ENCODE measurements at regions not wholly inside any gene's neighbourhood (a gene's known extent, or its start where the extent isn't known, plus 50 kb on each side); places are given as distances from the start of the nearest gene placed in this dataset.

DNA sequence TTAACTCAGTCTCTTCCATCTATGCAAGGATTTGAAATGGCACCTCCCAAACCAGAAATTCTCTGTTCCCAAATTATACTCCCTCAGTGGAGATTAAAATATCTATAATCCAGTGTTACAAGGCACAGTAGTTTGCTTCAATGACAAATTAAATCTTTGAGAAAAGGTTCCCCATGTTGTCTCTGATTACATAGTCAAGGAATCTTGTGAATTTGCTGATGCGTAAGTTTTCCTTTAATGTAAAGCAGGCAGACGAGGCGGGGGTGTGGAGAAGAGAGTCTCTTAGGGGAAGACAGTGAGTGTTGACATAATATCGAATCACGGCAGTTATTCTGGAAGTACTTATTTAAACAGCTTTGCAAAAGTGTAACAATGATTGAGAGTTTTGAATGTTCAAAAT, 236.4 kb upstream of the RARB start:
- no peak for TF ChIP-seq ZBTB7A (IDR thresholded peaks at IDR 0.05; ENCODE audit: borderline replicate concordance, control insufficient read depth, low read depth, low read length)
- TF ChIP-seq HNRNPK (IDR thresholded peaks at IDR 0.05; ENCODE audit: low read depth, low read length, poor library complexity, severe bottlenecking) = no peak
- TF ChIP-seq ARID2 (IDR thresholded peaks at IDR 0.05) = no peak
- no peak for TF ChIP-seq PYGO2 (tag; IDR thresholded peaks at IDR 0.05)
- TF ChIP-seq ZFX (CRISPR knock-in tag; IDR thresholded peaks at IDR 0.05) = no peak
- TF ChIP-seq CEBPB (tag; IDR thresholded peaks at IDR 0.05) = no peak

All from K562 (cell line).